Esophagus squamous epithelium (tissue), 4 donors: ENCODE measurements at regions not wholly inside any gene's neighbourhood (a gene's known extent, or its start where the extent isn't known, plus 50 kb on each side); places are given as distances from the start of the nearest gene placed in this dataset.

Experiments
- POLR2A ChIP-seq, 4 donors: fragments of 450-650 bp; IDR thresholded peaks; one replicate each; pipeline ENCODE4 v1.6.1; 2017; ENCODE audit warnings: antibody characterized with exemption in 4 of 4, mild to moderate bottlenecking in 4 of 4, moderate library complexity in 3 of 4
- TF ChIP-seq, protein P1 (sequence below), 6 experiments: fragments of 450-650 bp in 4 of 6; fragments of 200-600 bp in 2 of 6; sonication (generic) in 2 of 6; IDR thresholded peaks; one replicate each; pipeline ENCODE4 v1.5.1; 2016 to 2019; ENCODE audit warnings: antibody characterized with exemption in 6 of 6, mild to moderate bottlenecking in 4 of 6, moderate library complexity in 4 of 6

DNA sequence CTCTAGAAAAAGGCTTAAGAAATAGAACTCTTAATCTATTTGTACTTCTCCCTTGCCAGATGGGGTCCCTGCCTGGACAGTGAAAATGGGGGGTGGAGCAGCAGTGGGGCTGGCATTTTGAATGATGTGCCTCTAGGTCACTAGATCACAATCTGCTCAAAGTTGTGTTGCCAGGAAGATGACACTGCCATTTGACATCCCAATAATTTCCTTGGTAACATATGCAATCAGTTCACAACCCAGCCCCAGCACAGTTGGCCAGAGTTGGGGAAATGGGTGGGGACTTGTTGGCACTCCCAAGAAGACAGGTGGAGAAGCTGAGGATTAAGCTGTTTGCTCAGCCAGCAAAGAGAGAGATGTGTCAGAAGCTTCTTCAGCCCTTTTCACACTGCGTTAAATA lies 558.3 kb upstream of the KLHL29 start:
- TF ChIP-seq, protein P1, sequence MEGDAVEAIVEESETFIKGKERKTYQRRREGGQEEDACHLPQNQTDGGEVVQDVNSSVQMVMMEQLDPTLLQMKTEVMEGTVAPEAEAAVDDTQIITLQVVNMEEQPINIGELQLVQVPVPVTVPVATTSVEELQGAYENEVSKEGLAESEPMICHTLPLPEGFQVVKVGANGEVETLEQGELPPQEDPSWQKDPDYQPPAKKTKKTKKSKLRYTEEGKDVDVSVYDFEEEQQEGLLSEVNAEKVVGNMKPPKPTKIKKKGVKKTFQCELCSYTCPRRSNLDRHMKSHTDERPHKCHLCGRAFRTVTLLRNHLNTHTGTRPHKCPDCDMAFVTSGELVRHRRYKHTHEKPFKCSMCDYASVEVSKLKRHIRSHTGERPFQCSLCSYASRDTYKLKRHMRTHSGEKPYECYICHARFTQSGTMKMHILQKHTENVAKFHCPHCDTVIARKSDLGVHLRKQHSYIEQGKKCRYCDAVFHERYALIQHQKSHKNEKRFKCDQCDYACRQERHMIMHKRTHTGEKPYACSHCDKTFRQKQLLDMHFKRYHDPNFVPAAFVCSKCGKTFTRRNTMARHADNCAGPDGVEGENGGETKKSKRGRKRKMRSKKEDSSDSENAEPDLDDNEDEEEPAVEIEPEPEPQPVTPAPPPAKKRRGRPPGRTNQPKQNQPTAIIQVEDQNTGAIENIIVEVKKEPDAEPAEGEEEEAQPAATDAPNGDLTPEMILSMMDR (IDR thresholded peaks at IDR 0.05) = no peak
- TF ChIP-seq POLR2A (IDR thresholded peaks at IDR 0.05) = no peak
